PC-3 (cell line): ENCODE measurements at regions not wholly inside any gene's neighbourhood (a gene's known extent, or its start where the extent isn't known, plus 50 kb on each side); places are given as distances from the start of the nearest gene placed in this dataset.

ENCODE experiments used
- ATAC-seq: fragments of 200-7000 bp; cut with Tn5 transposase; 2 replicates; pipeline ENCODE4 v1.9.1; 2020; ENCODE audit warnings: mild to moderate bottlenecking, moderate library complexity
- BruUV-seq: library from RNA; stranded (reverse); fragments of 400-500 nt; replicated peaks from 2 replicates; lab custom pipeline; 2021; lab: Mats Ljungman, UMichigan
- CTCF ChIA-PET: fragments of 300-600 bp; sonication (Branson Sonifier 250); formaldehyde crosslinking; loops from one replicate; lab custom pipeline; 2022; ENCODE audit warnings: antibody characterized with exemption; lab: Charles Lee
- POLR2A ChIA-PET: fragments of 300-600 bp; sonication (Branson Sonifier 250); formaldehyde crosslinking; loops from one replicate; lab custom pipeline; 2022; ENCODE audit warnings: antibody characterized with exemption; ENCODE audit not compliant: unreplicated experiment; lab: Charles Lee
- DNase-seq: peaks from one replicate; pipeline ENCODE4 v3.0.0-alpha.2; 2015
- H2AFZ ChIP-seq: fragments of 300-600 bp; sonication (generic); 2 replicates; pipeline ENCODE4 v1.6.0; 2016; ENCODE audit warnings: antibody characterized with exemption, low read length
- H3F3A ChIP-seq: fragments of 300-600 bp; sonication (generic); one replicate; pipeline ENCODE4 v1.6.0; 2017; ENCODE audit warnings: antibody characterized with exemption, low read length, control low read depth, mild to moderate bottlenecking; ENCODE audit not compliant: unreplicated experiment
- H3K27ac ChIP-seq: fragments of 300-600 bp; sonication (generic); 2 replicates; pipeline ENCODE4 v1.5.1; 2016; ENCODE audit warnings: mild to moderate bottlenecking, low read length
- H3K27me3 ChIP-seq: fragments of 300-600 bp; sonication (generic); 2 replicates; pipeline ENCODE4 v1.6.1; 2016; ENCODE audit warnings: low read length, mixed read lengths
- H3K36me3 ChIP-seq: fragments of 300-600 bp; sonication (generic); 2 replicates; pipeline ENCODE4 v1.6.1; 2016; ENCODE audit warnings: low read depth, mixed run types, low read length, mixed read lengths
- H3K4me1 ChIP-seq: fragments of 300-600 bp; sonication (generic); 2 replicates; pipeline ENCODE4 v1.5.1; 2016; ENCODE audit warnings: low read length; ENCODE audit not compliant: insufficient read depth
- H3K4me2 ChIP-seq: fragments of 300-600 bp; sonication (generic); 2 replicates; pipeline ENCODE4 v1.6.0; 2016; ENCODE audit warnings: low read length
- H3K4me3 ChIP-seq: fragments of 300-600 bp; sonication (generic); 2 replicates; pipeline ENCODE4 v1.5.1; 2016; ENCODE audit warnings: mild to moderate bottlenecking, low read length, mixed read lengths
- H3K79me2 ChIP-seq: fragments of 300-600 bp; sonication (generic); 2 replicates; pipeline ENCODE4 v1.6.1; 2017; ENCODE audit warnings: low read length, mixed read lengths
- H3K9ac ChIP-seq: fragments of 300-600 bp; sonication (generic); 2 replicates; pipeline ENCODE4 v1.6.0; 2016; ENCODE audit warnings: mild to moderate bottlenecking, low read length
- H3K9me2 ChIP-seq: fragments of 300-600 bp; sonication (generic); replicated peaks from 2 replicates; pipeline ENCODE4 v1.6.1; 2016; ENCODE audit warnings: mixed run types, low read length, mixed read lengths
- H3K9me3 ChIP-seq: fragments of 300-600 bp; sonication (generic); 2 replicates; pipeline ENCODE4 v1.6.1; 2016; ENCODE audit warnings: low read length, mixed read lengths
- H4K20me1 ChIP-seq: fragments of 300-600 bp; sonication (generic); 2 replicates; pipeline ENCODE4 v1.6.1; 2016; ENCODE audit warnings: low read length, mixed read lengths
- CTCF ChIP-seq: fragments of 300-600 bp; sonication (generic); conservative IDR thresholded peaks from 2 replicates; pipeline ENCODE4 v1.5.1; 2017; ENCODE audit warnings: antibody characterized with exemption, low read depth, mild to moderate bottlenecking, low read length
- EZH2 ChIP-seq: fragments of 300-600 bp; sonication (generic); IDR thresholded peaks from one replicate; pipeline ENCODE4 v1.6.1; 2017; ENCODE audit warnings: antibody characterized with exemption, mild to moderate bottlenecking, low read length; ENCODE audit not compliant: unreplicated experiment
- EZH2phosphoT487 ChIP-seq: fragments of 300-600 bp; sonication (generic); IDR thresholded peaks from 2 replicates; pipeline ENCODE4 v1.6.1; 2018; ENCODE audit warnings: mild to moderate bottlenecking, antibody characterized with exemption, low read length, borderline replicate concordance
- intact Hi-C: fragments of 100-400 bp; cut with micrococcal nuclease; formaldehyde crosslinking; loops from 2 replicates; pipeline ENCODE4 v1.9.0; 2023

- H2AFZ ChIP-seq, result peak overlapping the region; percentile 43; the same call in 1 of the 2 replicates
- no peak for TF ChIP-seq EZH2phosphoT487
- no peak for TF ChIP-seq CTCF
- no peak for TF ChIP-seq EZH2
- peak; percentile 61 for ATAC-seq
- no peaks in the 10 kb centered on the region for H3K9me2 ChIP-seq
- H3K27me3 ChIP-seq, result no peaks in the 10 kb centered on the region
- DNase-seq, result peak; percentile 81
- H3K9me3 ChIP-seq, result no peaks in the 10 kb centered on the region
- intact Hi-C loops, result loop anchor here (1.0 kb wide), 1 partner anchor 19 kb away; no protein-coding TSS in a partner anchor
- H4K20me1 ChIP-seq, result no peaks in the 10 kb centered on the region
- no TSS peak for BruUV-seq
- ChIA-PET POLR2A (interaction anchor here (0.6 kb wide), 1 partner anchor 500 kb away, joined by 3 read pairs; no protein-coding TSS in a partner anchor), CTCF (interaction anchor here (0.6 kb wide), 1 partner anchor 20 kb away, joined by 3 read pairs; no protein-coding TSS in a partner anchor)
- peaks cover 23% of the 10 kb centered on the region for H3K4me1 ChIP-seq
- H3K4me3 ChIP-seq, result peak overlapping the region; percentile 35; the same call in 1 of the 2 replicates
- peak overlapping the region; percentile 73 for H3K4me2 ChIP-seq
- peak overlapping the region; percentile 52; the same call in 1 of the 2 replicates for H3K9ac ChIP-seq
- H3F3A ChIP-seq, result no peaks in the 10 kb centered on the region
- H3K36me3 ChIP-seq, result no peaks in the 10 kb centered on the region
- no peaks in the 10 kb centered on the region for H3K79me2 ChIP-seq
- peak overlapping the region; percentile 88 for H3K27ac ChIP-seq
Measured at GRCh38 chr9:26243726-26244125, 565.5 kb upstream of the TUSC1 start.

DNA sequence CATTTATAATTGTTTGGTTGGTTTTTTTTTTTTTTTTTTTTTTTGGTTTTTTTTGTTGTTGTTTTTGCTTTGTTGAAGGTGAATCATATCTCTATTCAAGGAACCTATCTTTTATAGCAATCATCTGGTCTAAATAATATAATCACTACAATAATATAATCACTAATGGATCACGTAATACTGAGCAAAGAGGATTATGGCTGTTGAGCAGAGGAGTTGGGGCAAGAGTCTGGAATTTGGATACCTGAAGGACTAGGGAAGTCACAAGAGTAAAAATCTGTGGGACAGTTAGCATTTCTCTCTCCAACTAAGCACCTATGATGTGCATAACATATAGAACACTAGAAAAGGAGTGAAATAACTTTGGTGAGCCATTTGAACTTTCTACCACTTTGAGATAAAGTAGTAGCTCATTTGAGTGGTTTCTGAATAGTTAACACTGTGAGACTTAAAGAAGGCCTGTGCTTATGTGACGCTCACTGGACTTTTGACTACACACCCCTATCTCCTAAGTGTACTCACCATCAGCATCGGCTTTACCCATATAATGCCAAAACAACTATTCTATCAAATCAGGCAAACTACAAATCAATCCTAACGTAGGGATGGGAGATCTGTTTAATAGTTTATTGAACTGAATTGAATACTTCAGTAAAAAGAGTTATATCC is 564.9 kb upstream of the TUSC1 start:
- no peak for DNase-seq
- H3K4me2 ChIP-seq, result peak overlapping the region; percentile 73

More for the DNA sequence above, 564.9 kb upstream of the TUSC1 start:
- Histone ChIP-seq H3K9me3 (no peaks in the 10 kb centered on the region), H3K4me3 (peak overlapping the region; percentile 35; the same call in 1 of the 2 replicates), H3K27ac (peak overlapping the region; percentile 88), H4K20me1 (no peaks in the 10 kb centered on the region), H3F3A (no peaks in the 10 kb centered on the region), H3K27me3 (no peaks in the 10 kb centered on the region), H2AFZ (peak overlapping the region; percentile 43; the same call in 1 of the 2 replicates), H3K36me3 (no peaks in the 10 kb centered on the region), H3K9ac (peak overlapping the region; percentile 52; the same call in 1 of the 2 replicates), H3K9me2 (no peaks in the 10 kb centered on the region), H3K4me1 (peaks cover 23% of the 10 kb centered on the region), H3K79me2 (no peaks in the 10 kb centered on the region)
- intact Hi-C loops, result loop anchor here (1.0 kb wide), 1 partner anchor 19 kb away; no protein-coding TSS in a partner anchor
- ATAC-seq, result no peak
- CTCF ChIA-PET, result interaction anchor here (0.6 kb wide), 1 partner anchor 21 kb away, joined by 3 read pairs; no protein-coding TSS in a partner anchor
- POLR2A ChIA-PET, result interaction anchor here (0.6 kb wide), 1 partner anchor 501 kb away, joined by 3 read pairs; no protein-coding TSS in a partner anchor
- BruUV-seq, result TSS peak; percentile 77
- TF ChIP-seq EZH2, result no peak
- TF ChIP-seq EZH2phosphoT487, result no peak
- TF ChIP-seq CTCF, result no peak
